IgD-negative memory B cell (primary cell): ENCODE measurements at regions not wholly inside any gene's neighbourhood (a gene's known extent, or its start where the extent isn't known, plus 50 kb on each side); places are given as distances from the start of the nearest gene placed in this dataset.

Experiments used
- H3K27ac Mint-ChIP-seq, 3 donors: one replicate each; pipeline ENCODE4 v1.8.0; 2020 to 2022; ENCODE audit warnings: mild to moderate bottlenecking in 3 of 3, mixed read lengths in 3 of 3, moderate library complexity in 1 of 3
- H3K27me3 Mint-ChIP-seq: one replicate; pipeline ENCODE4 v1.8.0; 2021; ENCODE audit warnings: mixed read lengths
- H3K36me3 Mint-ChIP-seq: one replicate; pipeline ENCODE4 v1.8.0; 2020; ENCODE audit warnings: mild to moderate bottlenecking, mixed read lengths
- H3K4me1 Mint-ChIP-seq, 3 donors: one replicate each; pipeline ENCODE4 v1.8.0; 2020 to 2022; ENCODE audit warnings: mixed read lengths in 3 of 3, mild to moderate bottlenecking in 1 of 3
- H3K4me3 Mint-ChIP-seq, 4 donors: one replicate each; pipeline ENCODE4 v1.8.0; 2020 to 2022; ENCODE audit warnings: mild to moderate bottlenecking in 4 of 4, mixed read lengths in 4 of 4, moderate library complexity in 3 of 4
- H3K9me3 Mint-ChIP-seq, 3 donors: one replicate each; pipeline ENCODE4 v1.8.0; 2020 to 2021; ENCODE audit warnings: mixed read lengths in 3 of 3, mild to moderate bottlenecking in 1 of 3

DNA sequence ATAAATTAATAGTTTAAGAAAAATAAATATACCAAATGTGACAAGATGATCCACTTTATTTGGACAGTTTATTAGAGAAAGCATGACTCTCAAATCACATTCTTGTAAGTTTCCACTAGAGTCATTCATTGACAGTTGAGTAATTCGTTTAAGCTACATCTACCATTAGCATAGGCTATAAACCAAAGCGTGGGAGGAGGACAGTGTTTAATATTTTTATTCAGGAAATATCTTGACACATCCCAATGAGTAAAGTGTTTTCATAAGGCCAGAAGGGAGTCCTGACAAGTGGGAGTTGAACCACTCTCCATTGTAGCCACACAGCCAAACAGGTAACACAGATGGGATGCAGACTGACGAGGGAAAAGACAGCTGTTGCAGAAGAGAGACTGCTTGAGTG, 386.5 kb upstream of the SEMA3D start:
- Mint-ChIP-seq H3K27me3 (peaks cover 2% of the 10 kb centered on the region), H3K36me3 (no peaks in the 10 kb centered on the region), H3K27ac (no peak overlapping the region), H3K4me3 (no peak overlapping the region), H3K4me1 (no peaks in the 10 kb centered on the region), H3K9me3 (peaks cover 0 to 1% (median 0%) of the 10 kb centered on the region in 3 donors)

DNA sequence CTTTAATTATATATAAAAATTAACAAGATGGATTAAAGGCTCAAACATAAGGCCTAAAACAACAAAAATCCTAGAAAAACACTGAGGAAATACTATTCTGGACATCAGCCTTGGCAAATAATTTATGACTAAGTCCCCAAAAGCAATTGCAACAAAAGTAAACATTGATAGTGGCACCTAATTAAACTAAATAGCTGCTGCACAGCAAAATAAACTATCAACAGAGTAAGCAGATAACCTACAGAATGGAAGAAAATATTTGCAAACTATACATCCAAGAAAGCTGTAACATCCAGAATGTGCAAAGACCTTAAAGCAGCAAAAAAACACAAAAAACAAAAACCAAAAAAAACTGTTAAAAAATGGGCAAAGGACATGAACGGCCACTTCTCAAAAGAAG, 384.0 kb upstream of the SEMA3D start:
- Mint-ChIP-seq H3K4me3 (no peak overlapping the region), H3K9me3 (peaks cover 0 to 2% (median 0%) of the 10 kb centered on the region in 3 donors), H3K27me3 (no peaks in the 10 kb centered on the region), H3K36me3 (no peaks in the 10 kb centered on the region), H3K4me1 (no peaks in the 10 kb centered on the region), H3K27ac (peak overlapping the region in 1 of 3 donors; percentile 80)

GRCh38 chr7:85567983-85568382, 381.1 kb upstream of the SEMA3D start:
- Mint-ChIP-seq H3K4me1 (no peaks in the 10 kb centered on the region), H3K4me3 (no peak overlapping the region), H3K36me3 (no peaks in the 10 kb centered on the region), H3K27ac (no peak overlapping the region), H3K9me3 (peaks cover 0 to 2% (median 0%) of the 10 kb centered on the region in 3 donors), H3K27me3 (no peaks in the 10 kb centered on the region)

DNA sequence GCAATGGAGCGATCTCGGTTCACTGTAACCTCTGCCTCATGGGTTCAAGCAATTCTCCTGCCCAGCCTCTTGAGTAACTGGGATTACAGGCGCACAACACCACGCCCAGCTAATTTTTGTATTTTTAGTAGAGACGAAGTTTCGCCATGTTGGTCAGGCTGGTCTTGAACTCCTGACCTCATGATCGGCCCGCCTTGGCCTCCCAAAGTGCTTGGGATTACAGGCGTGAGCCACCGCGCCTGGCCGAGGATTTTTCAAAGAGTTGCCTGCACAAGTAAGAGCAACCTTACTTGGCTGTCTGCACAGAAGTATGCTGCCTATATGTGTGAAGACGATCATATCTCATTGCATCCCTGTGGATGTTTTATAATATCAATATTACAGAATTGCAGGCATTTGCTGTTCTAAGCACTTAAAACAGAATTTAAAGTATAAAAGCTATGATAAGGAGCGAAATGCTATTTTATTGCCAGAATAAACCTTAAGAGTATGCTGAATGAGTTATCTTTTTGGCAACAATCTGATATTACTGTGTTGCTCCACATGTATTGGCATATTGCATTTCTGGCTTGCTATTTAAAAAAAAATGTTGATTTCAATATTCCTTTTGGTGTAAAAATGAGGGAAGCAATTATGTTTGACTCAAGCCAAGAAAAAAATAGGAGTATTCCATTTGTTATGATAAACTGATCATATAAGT, 379.4 kb upstream of the SEMA3D start:
- Mint-ChIP-seq H3K4me3 (no peak overlapping the region), H3K27me3 (no peaks in the 10 kb centered on the region), H3K4me1 (no peaks in the 10 kb centered on the region), H3K9me3 (peaks cover 0 to 2% (median 0%) of the 10 kb centered on the region in 3 donors), H3K27ac (no peak overlapping the region), H3K36me3 (no peaks in the 10 kb centered on the region)

DNA sequence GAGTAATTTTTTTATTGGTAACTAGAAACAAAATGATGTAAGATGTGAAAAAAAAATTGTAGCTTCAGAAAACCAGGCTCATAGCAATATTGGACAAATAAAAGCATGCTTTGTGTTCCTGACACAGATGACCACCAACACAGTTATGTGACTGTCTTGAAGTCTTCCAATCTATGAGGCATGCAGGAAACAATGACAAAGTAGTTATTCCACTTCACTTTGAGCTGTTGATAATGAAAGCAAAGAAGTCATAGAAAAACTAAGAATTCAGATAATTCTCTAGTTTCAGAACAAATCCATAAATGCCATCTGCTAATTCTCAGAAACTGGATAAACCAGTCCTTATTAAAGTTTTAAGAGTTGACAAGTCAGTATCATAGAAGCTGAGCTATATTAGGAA, 378.4 kb upstream of the SEMA3D start:
- Mint-ChIP-seq H3K36me3 (no peaks in the 10 kb centered on the region), H3K4me1 (no peaks in the 10 kb centered on the region), H3K27ac (no peak overlapping the region), H3K9me3 (peaks cover 0 to 2% (median 0%) of the 10 kb centered on the region in 3 donors), H3K27me3 (no peaks in the 10 kb centered on the region), H3K4me3 (no peak overlapping the region)

DNA sequence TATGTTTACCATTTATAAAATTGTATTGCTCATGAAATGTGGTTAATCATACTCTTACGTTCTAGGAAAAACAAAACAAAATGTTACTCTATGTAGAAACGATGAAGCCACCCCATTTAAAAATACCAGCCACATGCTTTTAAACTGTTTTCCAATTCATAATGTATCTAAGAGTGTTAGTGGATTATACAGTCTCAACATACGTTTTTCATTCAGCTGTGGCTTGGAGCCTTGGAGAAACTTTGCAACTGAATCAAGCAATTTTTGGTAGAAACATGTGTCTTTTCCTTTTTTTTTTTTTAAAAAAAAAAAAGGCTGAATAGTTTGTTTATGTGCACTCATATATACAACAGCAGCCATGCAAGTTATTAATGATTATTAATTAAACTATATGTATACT, 378.0 kb upstream of the SEMA3D start:
- H3K4me1 Mint-ChIP-seq = no peaks in the 10 kb centered on the region
- no peak overlapping the region for H3K27ac Mint-ChIP-seq
- H3K9me3 Mint-ChIP-seq = peaks cover 0 to 2% (median 0%) of the 10 kb centered on the region in 3 donors
- no peaks in the 10 kb centered on the region for H3K27me3 Mint-ChIP-seq
- H3K36me3 Mint-ChIP-seq = no peaks in the 10 kb centered on the region
- no peak overlapping the region for H3K4me3 Mint-ChIP-seq

GRCh38 chr7:85561706-85562105, 374.9 kb upstream of the SEMA3D start:
- Mint-ChIP-seq H3K4me1 (no peaks in the 10 kb centered on the region), H3K4me3 (no peak overlapping the region), H3K27ac (no peak overlapping the region), H3K9me3 (no peaks in the 10 kb centered on the region), H3K27me3 (no peaks in the 10 kb centered on the region), H3K36me3 (no peaks in the 10 kb centered on the region)

DNA sequence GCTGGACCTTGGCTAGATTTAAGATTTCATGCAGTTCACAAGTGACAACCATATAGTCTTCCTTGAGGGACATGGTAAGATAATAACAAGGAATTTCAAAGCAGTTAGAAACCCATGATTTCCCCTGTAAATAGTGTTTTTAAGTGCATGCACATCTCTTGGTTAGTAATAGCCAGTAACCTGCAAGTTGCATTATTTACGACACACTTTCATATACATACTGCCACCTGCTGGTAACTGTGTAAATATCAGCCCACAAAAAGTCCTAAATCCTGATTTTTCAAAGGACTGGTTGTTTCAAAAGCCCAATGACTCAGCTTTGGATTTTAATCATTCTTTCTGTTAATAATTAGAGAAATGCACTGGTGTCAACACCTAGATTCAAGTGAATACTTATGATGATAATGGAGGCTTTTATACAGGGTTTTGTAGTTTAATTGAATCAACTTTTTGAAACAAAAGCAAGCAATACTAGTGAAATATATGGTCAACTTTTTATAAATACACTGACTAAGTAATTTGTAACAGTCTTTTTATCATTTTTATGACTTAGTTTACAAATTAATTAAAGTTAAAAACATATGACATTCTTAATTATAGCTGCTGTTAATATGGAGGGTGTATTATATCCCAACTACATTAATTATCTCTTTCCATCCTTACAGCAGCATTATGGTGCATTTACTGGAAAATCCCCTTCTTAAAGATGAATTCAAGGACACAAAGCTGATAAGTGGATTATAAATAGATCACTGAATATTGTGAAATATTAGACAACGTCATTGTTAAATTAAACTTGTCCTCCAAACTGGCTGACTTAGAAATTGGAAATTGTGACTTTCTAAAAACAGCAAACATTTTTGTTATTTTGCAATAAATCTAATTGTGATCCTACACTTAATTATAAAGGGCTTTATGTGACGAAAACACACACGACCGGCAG, 367.7 kb upstream of the SEMA3D start:
- no peaks in the 10 kb centered on the region for H3K4me1 Mint-ChIP-seq
- no peak overlapping the region for H3K4me3 Mint-ChIP-seq
- H3K27me3 Mint-ChIP-seq = no peaks in the 10 kb centered on the region
- no peak overlapping the region for H3K27ac Mint-ChIP-seq
- H3K36me3 Mint-ChIP-seq = no peaks in the 10 kb centered on the region
- no peaks in the 10 kb centered on the region for H3K9me3 Mint-ChIP-seq

GRCh38 chr7:85535974-85536729, 349.3 kb upstream of the SEMA3D start:
- Mint-ChIP-seq H3K27ac (no peak overlapping the region), H3K27me3 (no peaks in the 10 kb centered on the region), H3K4me1 (no peaks in the 10 kb centered on the region), H3K36me3 (no peaks in the 10 kb centered on the region), H3K4me3 (no peak overlapping the region), H3K9me3 (no peaks in the 10 kb centered on the region)

- no peaks in the 10 kb centered on the region for H3K36me3 Mint-ChIP-seq
- no peaks in the 10 kb centered on the region for H3K4me1 Mint-ChIP-seq
- H3K4me3 Mint-ChIP-seq = no peak overlapping the region
- H3K27ac Mint-ChIP-seq = no peak overlapping the region
- H3K27me3 Mint-ChIP-seq = no peaks in the 10 kb centered on the region
- H3K9me3 Mint-ChIP-seq = no peaks in the 10 kb centered on the region
These were observed 343.0 kb upstream of the SEMA3D start for GRCh38 chr7:85529831-85530230.

DNA sequence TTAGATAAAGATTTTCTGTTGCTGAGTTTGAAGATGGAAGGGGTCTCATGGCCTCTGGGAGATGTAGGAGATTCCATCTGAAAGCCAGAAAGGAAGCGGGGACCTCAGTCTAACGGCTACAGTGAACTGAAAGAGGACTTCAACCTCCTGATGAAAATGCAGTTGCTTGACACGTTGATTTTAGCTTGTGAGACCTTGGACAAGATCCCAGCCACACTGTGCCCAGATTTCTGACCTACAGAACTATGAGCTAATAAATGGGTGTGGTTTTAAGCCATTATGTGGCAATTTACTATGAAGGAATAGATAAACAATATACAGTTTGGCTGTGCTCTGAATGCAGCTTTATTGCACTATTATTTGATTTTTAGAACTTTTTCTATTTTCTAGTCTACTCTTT, 342.3 kb upstream of the SEMA3D start:
- Mint-ChIP-seq H3K4me1 (no peaks in the 10 kb centered on the region), H3K27ac (no peak overlapping the region), H3K27me3 (no peaks in the 10 kb centered on the region), H3K9me3 (no peaks in the 10 kb centered on the region), H3K36me3 (no peaks in the 10 kb centered on the region), H3K4me3 (no peak overlapping the region)

GRCh38 chr7:85528581-85528980, 341.7 kb upstream of the SEMA3D start:
- no peaks in the 10 kb centered on the region for H3K9me3 Mint-ChIP-seq
- no peak overlapping the region for H3K27ac Mint-ChIP-seq
- H3K36me3 Mint-ChIP-seq = no peaks in the 10 kb centered on the region
- H3K4me1 Mint-ChIP-seq = no peaks in the 10 kb centered on the region
- H3K4me3 Mint-ChIP-seq = no peak overlapping the region
- H3K27me3 Mint-ChIP-seq = no peaks in the 10 kb centered on the region

DNA sequence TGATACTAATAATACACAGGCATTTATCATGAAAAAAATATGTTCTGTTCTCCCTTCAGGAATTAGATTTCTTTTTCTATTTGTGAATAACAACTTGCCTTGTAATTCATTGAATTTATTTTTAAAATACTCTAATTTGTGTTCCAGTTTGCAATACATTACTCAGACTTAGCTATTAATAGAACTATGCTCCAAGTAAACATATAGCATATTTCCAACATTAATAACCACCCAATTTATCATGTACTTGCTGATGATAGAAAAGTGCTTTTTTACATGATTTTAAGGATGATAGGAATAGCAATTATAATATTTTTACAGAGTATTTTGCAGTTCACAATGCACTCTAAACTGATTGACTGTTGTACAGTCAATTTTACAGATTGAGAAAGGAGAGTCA, 338.8 kb upstream of the SEMA3D start:
- no peak overlapping the region for H3K4me3 Mint-ChIP-seq

DNA sequence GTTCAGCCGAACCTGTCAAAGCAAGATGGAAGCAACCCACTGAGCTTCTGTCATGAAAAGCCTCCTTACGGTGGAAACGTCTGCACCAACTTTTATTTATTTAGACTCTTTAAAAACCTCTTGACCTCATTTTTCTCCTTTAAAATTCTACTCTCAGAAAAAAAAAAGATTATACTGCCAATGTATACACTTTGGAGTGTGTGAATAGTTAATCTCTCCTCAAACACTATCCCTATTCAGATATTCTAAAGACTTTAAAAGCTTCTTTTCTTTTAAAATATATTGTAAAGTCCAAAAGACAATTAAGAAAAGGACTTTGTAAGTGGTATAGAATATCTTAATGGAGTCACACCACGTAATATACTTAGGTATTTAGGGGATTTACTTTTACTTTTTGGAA, 335.2 kb upstream of the SEMA3D start:
- Mint-ChIP-seq H3K4me3 (no peak overlapping the region), H3K27ac (no peak overlapping the region), H3K9me3 (peaks cover 0 to 2% (median 0%) of the 10 kb centered on the region in 3 donors), H3K36me3 (no peaks in the 10 kb centered on the region), H3K27me3 (no peaks in the 10 kb centered on the region), H3K4me1 (no peaks in the 10 kb centered on the region)

More for the DNA sequence above, 338.8 kb upstream of the SEMA3D start:
- H3K27me3 Mint-ChIP-seq = no peaks in the 10 kb centered on the region
- no peaks in the 10 kb centered on the region for H3K4me1 Mint-ChIP-seq
- H3K36me3 Mint-ChIP-seq = no peaks in the 10 kb centered on the region
- no peaks in the 10 kb centered on the region for H3K9me3 Mint-ChIP-seq
- H3K27ac Mint-ChIP-seq = no peak overlapping the region

DNA sequence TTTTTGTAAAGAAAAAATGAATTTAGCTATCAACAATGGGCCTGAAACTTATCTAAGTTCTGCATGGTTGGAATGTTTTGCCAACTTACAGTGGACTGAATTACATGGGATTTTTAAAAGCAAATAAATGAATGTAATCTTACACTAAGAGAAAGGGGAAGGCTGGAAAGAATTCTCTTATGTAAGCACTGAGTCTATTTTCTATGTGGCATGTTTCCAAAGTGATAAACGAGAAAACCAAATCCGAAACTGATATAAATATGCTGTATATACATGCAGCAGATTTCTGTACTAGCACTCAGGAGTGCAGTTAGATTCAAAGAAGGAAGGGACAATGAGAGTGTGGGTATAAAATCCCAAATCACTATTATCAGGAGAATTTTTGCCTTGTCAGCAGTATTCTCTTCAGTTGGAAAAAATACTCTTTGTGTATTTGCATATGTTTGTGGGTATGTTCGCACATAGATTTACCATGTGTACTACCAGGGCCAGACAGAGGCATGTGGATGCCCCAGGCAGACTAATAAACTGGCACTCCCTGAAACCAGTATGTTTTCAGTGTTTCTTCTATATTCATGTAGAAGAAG, 334.3 kb upstream of the SEMA3D start:
- H3K27ac Mint-ChIP-seq = no peak overlapping the region

More for the DNA sequence above, 334.3 kb upstream of the SEMA3D start:
- Mint-ChIP-seq H3K36me3 (no peaks in the 10 kb centered on the region), H3K9me3 (peaks cover 0 to 2% (median 0%) of the 10 kb centered on the region in 3 donors), H3K4me3 (no peak overlapping the region), H3K27me3 (no peaks in the 10 kb centered on the region), H3K4me1 (no peaks in the 10 kb centered on the region)
